ENCODE measurements at regions not wholly inside any gene's neighbourhood (a gene's known extent, or its start where the extent isn't known, plus 50 kb on each side); places are given as distances from the start of the nearest gene placed in this dataset.

- TF ChIP-seq, protein P1, sequence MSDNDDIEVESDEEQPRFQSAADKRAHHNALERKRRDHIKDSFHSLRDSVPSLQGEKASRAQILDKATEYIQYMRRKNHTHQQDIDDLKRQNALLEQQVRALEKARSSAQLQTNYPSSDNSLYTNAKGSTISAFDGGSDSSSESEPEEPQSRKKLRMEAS (IDR thresholded peaks at IDR 0.05): no peak
- TF ChIP-seq CEBPB (IDR thresholded peaks at IDR 0.05) (no peak), TEAD4 (IDR thresholded peaks at IDR 0.05) (no peak), TCF12 (IDR thresholded peaks at IDR 0.05; ENCODE audit: low read depth) (no peak), CREB1 (IDR thresholded peaks at IDR 0.05; ENCODE audit: low read depth) (no peak), NFIC (IDR thresholded peaks at IDR 0.05) (no peak), TAF1 (IDR thresholded peaks at IDR 0.05; ENCODE audit: low read depth) (no peak), YY1 (IDR thresholded peaks at IDR 0.05; ENCODE audit: low read depth) (no peak), ZBTB7A (IDR thresholded peaks at IDR 0.05; ENCODE audit: low read depth) (no peak), EP300 (IDR thresholded peaks at IDR 0.05; ENCODE audit: borderline replicate concordance) (no peak), REST (IDR thresholded peaks at IDR 0.05; ENCODE audit: low read depth) (no peak), RAD21 (IDR thresholded peaks at IDR 0.05; ENCODE audit: low read depth) (no peak), USF1 (IDR thresholded peaks at IDR 0.05) (no peak), FOXM1 (IDR thresholded peaks at IDR 0.05; ENCODE audit: borderline replicate concordance, low read depth) (no peak), EGR1 (IDR thresholded peaks at IDR 0.05) (no peak)
Observed at GRCh38 chr1:229769809-229770208, 143.8 kb downstream of the URB2 start.

- TF ChIP-seq EP300 (IDR thresholded peaks at IDR 0.05; ENCODE audit: borderline replicate concordance) (no peak), TEAD4 (IDR thresholded peaks at IDR 0.05) (no peak), EGR1 (IDR thresholded peaks at IDR 0.05) (no peak), CREB1 (IDR thresholded peaks at IDR 0.05; ENCODE audit: low read depth) (no peak), FOXM1 (IDR thresholded peaks at IDR 0.05; ENCODE audit: borderline replicate concordance, low read depth) (no peak), ZBTB7A (IDR thresholded peaks at IDR 0.05; ENCODE audit: low read depth) (no peak), CEBPB (IDR thresholded peaks at IDR 0.05) (no peak), YY1 (IDR thresholded peaks at IDR 0.05; ENCODE audit: low read depth) (no peak), RAD21 (IDR thresholded peaks at IDR 0.05; ENCODE audit: low read depth) (no peak)
- TF ChIP-seq, protein P1 (IDR thresholded peaks at IDR 0.05): no peak
Observed at GRCh38 chr1:229778794-229779193, 152.7 kb downstream of the URB2 start.

- TF ChIP-seq EGR1 (IDR thresholded peaks at IDR 0.05) (no peak), CREB1 (IDR thresholded peaks at IDR 0.05; ENCODE audit: low read depth) (no peak), RAD21 (IDR thresholded peaks at IDR 0.05; ENCODE audit: low read depth) (peak; percentile 77), YY1 (IDR thresholded peaks at IDR 0.05; ENCODE audit: low read depth) (0 out of 2 replicates have a peak, but pooled peaks have one; percentile 3), NFIC (IDR thresholded peaks at IDR 0.05) (no peak), TCF12 (IDR thresholded peaks at IDR 0.05; ENCODE audit: low read depth) (no peak; the same call in 1 of the 2 replicates), TEAD4 (IDR thresholded peaks at IDR 0.05) (no peak), USF1 (IDR thresholded peaks at IDR 0.05) (no peak)
- TF ChIP-seq, protein P1 (IDR thresholded peaks at IDR 0.05): peak; percentile 67
Observed at GRCh38 chr1:229781453-229781852, 155.4 kb downstream of the URB2 start.

GRCh38 chr1:229782469-229782868, 156.4 kb downstream of the URB2 start:
- TF ChIP-seq RAD21 (IDR thresholded peaks at IDR 0.05; ENCODE audit: low read depth) (no peak), ZBTB7A (IDR thresholded peaks at IDR 0.05; ENCODE audit: low read depth) (no peak), REST (IDR thresholded peaks at IDR 0.05; ENCODE audit: low read depth) (no peak)

GRCh38 chr1:229784834-229785233, 158.8 kb downstream of the URB2 start:
- TF ChIP-seq TCF12 (IDR thresholded peaks at IDR 0.05; ENCODE audit: low read depth) (no peak), USF1 (IDR thresholded peaks at IDR 0.05) (no peak), FOXM1 (IDR thresholded peaks at IDR 0.05; ENCODE audit: borderline replicate concordance, low read depth) (no peak), EGR1 (IDR thresholded peaks at IDR 0.05) (no peak), RAD21 (IDR thresholded peaks at IDR 0.05; ENCODE audit: low read depth) (no peak), TAF1 (IDR thresholded peaks at IDR 0.05; ENCODE audit: low read depth) (no peak), TEAD4 (IDR thresholded peaks at IDR 0.05) (no peak), CEBPB (IDR thresholded peaks at IDR 0.05) (no peak)
